Mucosa of gallbladder (tissue), 1 donor: ENCODE measurements at regions not wholly inside any gene's neighbourhood (a gene's known extent, or its start where the extent isn't known, plus 50 kb on each side); places are given as distances from the start of the nearest gene placed in this dataset.
"Not testable (repeated sequence)": the region's sequence is repeated elsewhere in the genome, so short reads cannot be mapped to it uniquely, and the experiment has no call there.

Experiments
- DNase-seq: peaks from one replicate; pipeline ENCODE4 v3.0.0-alpha.2; 2020; ENCODE audit warnings: low spot score
- donor health status: DM: no; HTN: no; CAD: no.

GRCh38 chr10:64113375-64113774, 592.2 kb downstream of the REEP3 start:
- DNase-seq, result no peak

- no peak for DNase-seq
These were observed 592.6 kb downstream of the REEP3 start for GRCh38 chr10:64113792-64114191.

- no peak for DNase-seq
These were observed 594.3 kb downstream of the REEP3 start for GRCh38 chr10:64115471-64115870.

GRCh38 chr10:64115908-64116643, 594.9 kb downstream of the REEP3 start:
- no peak for DNase-seq

- DNase-seq, result no peak
These were observed 595.5 kb downstream of the REEP3 start for GRCh38 chr10:64116707-64117106.

- DNase-seq, result no peak
These were observed 597.5 kb downstream of the REEP3 start for GRCh38 chr10:64118736-64119135.

GRCh38 chr10:64120301-64120980, 599.2 kb downstream of the REEP3 start:
- not testable (repeated sequence) for DNase-seq

GRCh38 chr10:64130152-64130551, 609.0 kb downstream of the REEP3 start:
- no peak for DNase-seq

- DNase-seq, result no peak
These were observed 613.5 kb downstream of the REEP3 start for GRCh38 chr10:64134676-64135075.

- DNase-seq, result no peak
These were observed 621.2 kb downstream of the REEP3 start for GRCh38 chr10:64142395-64142794.

- DNase-seq, result no peak
These were observed 627.4 kb downstream of the REEP3 start for GRCh38 chr10:64148607-64149006.

- DNase-seq, result no peak
These were observed 635.0 kb downstream of the REEP3 start for GRCh38 chr10:64156166-64156565.

- DNase-seq, result no peak
These were observed 637.4 kb downstream of the REEP3 start for GRCh38 chr10:64158551-64158950.

- no peak for DNase-seq
These were observed 639.0 kb downstream of the REEP3 start for GRCh38 chr10:64159910-64160872.

- DNase-seq, result no peak
These were observed 649.6 kb downstream of the REEP3 start for GRCh38 chr10:64170791-64171190.

- DNase-seq, result no peak
These were observed 652.6 kb downstream of the REEP3 start for GRCh38 chr10:64173826-64174225.

- DNase-seq, result no peak
These were observed 653.6 kb downstream of the REEP3 start for GRCh38 chr10:64174666-64175255.

GRCh38 chr10:64175271-64175962, 654.2 kb downstream of the REEP3 start:
- DNase-seq, result no peak

- no peak for DNase-seq
These were observed 661.5 kb downstream of the REEP3 start for GRCh38 chr10:64182671-64183070.

GRCh38 chr10:64191286-64191685, 670.1 kb downstream of the REEP3 start:
- DNase-seq, result no peak

- no peak for DNase-seq
These were observed 675.6 kb downstream of the REEP3 start for GRCh38 chr10:64196638-64197315.
